NCI-H2029 treated with DMSO at 0.1 percent for 48 hours (cell line): ENCODE measurements at regions not wholly inside any gene's neighbourhood (a gene's known extent, or its start where the extent isn't known, plus 50 kb on each side); places are given as distances from the start of the nearest gene placed in this dataset.

Experiments used
- DNase-seq: peaks from one replicate; lab custom pipeline; 2025; lab: John Stamatoyannopoulos, UW

DNA sequence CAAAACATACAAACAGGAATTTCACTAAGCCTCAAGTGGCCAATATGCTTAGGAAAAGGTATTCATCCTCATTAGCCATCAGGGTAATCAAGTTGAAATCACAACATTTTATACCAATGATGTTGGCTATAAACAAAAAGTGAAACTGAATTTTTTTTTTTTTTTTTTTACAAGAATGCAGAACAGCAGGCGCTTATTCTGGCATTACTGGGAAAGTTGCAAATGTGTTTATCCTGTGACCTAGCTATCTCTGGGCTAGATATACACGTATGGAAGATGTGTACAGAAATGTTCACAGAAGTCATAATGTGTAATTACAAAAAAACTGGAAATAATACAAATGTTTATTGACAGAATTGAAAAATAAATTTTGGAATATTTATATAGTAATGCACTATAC lies 1430.4 kb upstream of the TENM3 start:
- no peak for DNase-seq

DNA sequence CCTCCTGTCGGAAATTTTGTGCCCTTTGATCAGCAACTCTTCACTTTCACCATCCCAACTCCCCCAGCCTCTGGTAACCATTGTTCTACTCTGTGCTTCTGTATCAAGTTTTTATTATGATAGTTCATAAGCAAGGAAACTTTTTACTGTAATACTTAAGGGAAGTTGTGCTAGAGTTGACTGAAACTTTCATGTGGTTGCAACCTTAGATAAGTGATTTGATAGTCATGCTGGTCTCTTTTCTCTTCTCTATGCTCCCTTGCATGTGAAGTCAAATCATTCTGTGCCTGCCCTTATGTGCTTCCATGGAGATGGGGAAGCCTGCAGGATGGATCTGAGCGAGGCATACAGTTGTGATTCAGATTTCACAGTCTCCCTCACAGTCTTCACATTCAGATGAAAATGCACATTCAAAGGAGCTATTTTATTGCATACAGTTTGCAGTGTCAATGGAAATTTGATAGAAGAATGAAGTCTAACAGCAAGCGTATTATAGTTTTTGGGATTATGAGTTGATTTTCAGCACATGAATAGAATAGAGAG lies 1428.3 kb upstream of the TENM3 start:
- no peak for DNase-seq

DNA sequence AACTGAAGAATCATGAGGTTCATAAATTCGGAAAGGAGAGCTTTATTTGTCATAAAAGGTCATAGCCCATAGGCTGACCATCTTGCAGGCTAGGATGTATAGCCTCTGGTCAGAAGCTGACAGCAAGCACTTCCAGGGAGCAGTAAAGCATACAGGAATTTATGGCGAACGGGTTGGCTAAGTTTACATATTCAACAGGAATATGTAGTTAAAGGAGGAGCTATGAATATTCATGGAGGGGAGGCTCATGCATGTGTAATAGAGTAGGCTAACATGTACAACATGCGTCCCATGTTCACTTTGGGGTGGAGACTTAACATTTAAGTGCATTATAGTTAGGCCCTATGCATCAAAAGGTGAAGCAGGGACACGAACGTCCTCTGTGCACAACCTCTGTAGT lies 1425.7 kb upstream of the TENM3 start:
- no peak for DNase-seq

DNA sequence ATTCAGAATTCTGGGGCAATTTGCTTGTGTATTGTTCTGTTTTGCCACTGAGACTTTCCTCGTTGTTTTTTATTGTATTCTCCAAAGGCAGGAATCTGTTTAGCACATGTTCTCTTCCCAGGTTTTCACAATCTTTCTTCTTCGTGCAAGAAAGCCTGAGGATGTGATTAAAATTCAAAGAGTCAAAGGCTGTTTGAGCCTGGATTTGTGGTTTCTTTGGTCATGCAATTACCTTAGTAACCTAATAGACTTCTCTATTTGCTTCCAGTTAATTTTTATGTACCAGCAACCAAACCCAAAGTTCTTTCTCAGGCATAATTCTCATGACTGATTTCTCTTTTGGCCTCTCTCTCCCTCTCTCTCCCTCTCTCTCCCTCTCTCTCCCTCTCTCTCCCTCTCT lies 1420.1 kb upstream of the TENM3 start:
- DNase-seq, result no peak

DNA sequence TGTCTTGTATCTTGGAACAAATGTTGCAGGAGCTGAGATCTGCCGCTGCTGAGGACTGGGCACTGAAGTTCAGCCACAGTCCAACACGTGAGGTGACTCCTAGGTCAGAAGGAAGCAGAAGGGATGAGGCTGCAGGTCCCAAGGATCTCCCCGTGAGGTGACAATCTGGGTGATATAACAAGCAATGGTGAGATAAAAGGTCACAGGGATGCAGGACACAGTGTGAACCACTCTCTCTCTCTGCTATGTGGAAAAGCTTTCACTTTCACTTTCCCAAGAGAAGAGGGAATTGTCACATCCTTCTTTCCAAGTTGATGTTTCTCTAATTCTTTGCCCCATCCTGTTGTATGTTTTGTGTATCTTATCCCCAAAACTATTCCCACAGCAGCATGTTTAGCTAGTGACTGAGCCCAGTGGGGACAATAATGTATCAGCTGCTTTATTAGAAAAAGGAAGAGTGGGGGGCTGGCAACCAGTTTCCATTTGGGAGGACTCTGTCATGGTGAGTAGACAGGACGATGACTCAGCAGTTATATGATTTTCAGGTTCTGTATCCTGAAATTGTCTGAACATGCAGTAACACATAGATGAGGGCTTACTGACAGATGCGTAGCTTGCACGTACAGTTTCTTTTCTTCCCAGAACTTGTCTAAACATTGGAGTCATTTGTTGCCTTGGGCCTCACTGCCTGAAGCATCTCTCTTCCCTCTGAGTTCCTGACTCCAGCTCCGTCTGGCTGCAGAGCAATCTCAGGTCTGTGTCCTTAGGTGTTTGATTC lies 1415.8 kb upstream of the TENM3 start:
- DNase-seq, result peak; percentile 3

DNA sequence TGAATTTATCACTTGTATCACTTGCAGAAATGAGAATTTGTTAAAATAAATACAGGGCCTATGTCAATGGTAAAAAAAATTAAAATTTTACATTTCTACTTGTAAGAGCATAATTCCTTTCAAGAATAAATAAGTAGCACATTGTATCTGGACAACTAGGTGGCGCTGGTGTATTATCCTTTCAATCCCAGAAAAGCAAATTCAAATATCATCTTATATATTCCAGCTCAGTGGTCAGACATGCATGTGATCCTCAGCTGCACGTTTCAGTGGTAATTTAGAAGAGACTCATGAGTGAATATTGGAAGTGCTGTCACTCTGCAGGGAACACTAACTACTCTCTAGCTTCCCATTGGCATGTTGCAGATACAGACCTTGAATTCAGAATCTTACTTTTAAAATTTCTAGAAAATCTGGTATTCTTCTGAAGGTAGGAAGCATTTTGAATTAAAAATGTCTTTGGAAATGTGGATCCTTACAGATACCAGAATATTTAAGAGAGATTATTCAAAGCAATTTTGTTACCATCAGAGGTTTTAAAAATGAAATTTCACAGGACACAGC lies 1414.7 kb upstream of the TENM3 start:
- peak; percentile 15 for DNase-seq

DNA sequence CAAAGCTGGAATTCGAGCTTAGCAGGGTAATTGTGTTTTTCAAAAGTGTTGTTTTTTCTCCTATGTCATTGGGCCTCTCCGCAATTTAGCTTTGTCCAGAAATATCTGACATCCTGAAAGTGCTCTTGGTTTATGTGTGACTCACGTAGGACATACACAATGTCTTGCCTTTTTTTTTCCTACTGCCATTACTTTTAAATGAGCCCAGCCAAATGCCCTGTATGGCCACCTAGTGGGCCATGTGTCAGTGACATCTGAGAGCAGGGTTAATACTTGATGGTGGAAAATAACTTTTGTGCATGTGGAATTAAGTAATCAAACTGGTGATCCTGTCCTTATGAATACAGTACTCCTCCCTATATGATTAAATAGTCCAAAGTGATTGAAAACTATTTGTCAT lies 1411.1 kb upstream of the TENM3 start:
- DNase-seq, result no peak

DNA sequence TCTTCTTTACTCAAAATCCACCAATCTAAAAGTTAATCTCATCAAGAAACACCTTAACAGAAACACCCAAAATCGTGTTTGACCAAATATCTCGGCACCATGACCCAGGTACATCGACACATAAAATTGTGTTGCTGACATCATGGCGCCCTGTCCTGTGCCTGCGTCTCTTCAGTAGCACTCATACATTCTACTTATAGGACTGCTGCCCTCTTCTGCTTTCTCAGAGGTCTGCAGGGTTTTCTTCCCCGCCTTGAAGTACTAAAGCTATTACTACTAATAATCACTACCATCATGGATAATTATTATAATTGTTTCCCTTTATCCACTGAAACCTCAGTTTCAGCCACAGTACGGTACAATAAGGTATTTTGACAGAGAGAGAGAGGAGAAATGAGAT lies 1403.1 kb upstream of the TENM3 start:
- DNase-seq, result no peak

DNA sequence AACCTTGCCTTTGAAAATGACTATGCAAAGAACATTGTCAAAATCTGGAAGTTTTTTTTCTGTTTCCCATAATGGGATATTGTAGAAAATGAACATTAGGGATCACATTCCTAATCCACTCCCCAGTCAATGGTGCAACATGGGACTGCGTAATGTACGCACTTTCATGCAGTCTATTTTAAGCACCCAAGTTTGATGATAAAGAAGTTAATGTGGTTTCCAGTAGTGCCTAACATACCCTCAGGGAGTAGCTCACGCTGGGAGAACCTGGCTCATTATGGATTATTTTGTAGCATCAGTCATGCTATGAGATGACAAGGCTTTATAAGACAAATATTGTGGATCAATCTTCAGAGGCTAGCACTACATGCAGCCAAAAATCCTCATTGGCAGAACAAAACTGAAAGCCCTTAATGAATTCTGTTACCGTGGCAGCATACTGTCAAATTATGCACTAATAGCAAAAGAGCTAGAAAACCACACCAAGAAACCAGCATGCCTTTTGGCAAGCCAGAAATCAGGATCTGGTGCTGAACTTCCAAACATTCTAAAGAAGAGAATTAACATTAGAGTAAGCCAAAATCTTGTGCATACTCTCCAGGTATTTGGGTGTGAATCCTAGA lies 1392.8 kb upstream of the TENM3 start:
- DNase-seq, result no peak

DNA sequence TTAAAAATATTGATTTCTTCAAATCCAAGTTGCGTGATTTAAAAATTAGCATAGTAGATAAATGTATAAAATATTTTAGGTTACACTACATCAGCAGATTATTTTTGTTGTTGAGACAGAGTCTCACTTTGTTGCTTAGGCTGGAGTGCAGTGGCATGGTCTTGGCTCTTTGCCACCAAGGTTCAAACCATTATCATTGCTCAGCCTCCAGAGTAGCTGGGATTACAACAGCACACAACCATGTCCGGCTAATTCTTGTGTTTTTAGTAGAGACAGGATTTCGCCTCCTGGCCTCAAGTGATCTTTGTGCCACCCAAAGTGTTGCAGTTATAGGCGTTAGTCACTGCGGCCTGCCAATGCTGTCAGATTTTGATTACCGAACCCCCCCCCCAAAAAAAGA lies 1390.5 kb upstream of the TENM3 start:
- no peak for DNase-seq

DNA sequence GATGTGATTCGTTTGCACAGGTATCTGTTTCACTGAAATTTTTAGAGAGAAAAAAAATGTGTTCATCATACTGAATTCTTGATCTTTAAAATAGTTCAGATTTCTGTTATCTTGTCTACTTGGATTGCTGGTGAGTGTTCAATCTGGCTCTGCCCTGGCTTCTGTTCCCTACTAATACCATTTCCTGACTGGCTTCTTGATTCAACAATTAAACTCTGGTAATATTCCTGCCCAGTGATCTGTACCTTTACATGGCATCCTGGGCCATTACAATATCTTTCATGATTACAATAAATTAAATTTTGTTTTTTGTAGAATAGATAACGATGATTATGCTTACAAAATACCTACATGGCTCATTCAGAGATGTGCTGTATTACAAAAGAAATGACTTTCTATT lies 1388.0 kb upstream of the TENM3 start:
- no peak for DNase-seq

DNA sequence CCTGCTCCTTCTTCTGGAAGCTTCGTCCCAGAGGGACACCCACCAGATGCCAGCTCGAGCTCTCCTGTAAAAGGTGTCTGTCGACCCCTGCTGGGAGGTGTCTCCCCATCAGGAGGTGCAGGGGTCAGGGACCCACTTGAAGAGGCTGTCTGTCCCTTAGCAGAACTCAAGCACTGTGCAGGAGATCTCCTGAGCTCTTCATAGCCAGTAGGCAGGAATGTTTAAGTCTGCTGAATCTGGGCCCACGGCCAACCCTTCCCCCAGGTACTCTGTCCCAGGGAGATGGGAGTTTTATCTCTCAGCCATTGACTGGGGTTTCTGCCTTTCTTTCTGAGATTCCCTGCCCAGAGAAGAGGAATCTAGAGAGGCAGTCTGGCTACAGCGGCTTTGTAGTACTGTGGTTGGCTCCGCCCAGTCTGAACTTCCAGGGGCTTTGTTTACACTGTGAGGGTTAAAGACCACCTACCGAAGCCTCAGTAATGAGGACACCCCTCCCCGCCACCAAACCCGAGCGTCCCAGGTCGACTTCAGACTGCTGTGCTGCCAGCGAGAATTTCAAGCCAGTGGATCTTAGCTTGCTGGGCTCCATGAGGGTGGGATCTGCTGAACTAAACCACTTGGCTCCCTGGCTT lies 1383.0 kb upstream of the TENM3 start:
- DNase-seq, result no peak

DNA sequence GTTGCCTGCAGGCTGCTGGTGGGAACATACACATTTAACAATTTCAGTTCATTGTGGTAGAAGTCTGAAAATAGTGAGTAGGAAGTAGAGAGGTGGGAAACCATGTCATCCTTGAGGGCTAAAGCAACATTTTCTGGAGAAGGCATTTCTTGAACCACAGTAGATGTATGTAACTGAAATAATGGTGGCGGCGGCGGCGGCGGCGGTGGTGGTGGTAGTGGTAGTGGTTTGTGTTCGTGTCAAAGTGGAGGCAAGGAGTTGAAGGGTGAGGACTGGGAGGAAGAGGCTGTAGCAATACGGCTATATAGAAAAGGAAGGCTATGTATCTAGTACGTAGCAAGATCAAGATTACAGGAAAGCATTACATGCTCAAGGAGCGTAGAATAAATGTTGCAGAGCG lies 1381.6 kb upstream of the TENM3 start:
- no peak for DNase-seq

DNA sequence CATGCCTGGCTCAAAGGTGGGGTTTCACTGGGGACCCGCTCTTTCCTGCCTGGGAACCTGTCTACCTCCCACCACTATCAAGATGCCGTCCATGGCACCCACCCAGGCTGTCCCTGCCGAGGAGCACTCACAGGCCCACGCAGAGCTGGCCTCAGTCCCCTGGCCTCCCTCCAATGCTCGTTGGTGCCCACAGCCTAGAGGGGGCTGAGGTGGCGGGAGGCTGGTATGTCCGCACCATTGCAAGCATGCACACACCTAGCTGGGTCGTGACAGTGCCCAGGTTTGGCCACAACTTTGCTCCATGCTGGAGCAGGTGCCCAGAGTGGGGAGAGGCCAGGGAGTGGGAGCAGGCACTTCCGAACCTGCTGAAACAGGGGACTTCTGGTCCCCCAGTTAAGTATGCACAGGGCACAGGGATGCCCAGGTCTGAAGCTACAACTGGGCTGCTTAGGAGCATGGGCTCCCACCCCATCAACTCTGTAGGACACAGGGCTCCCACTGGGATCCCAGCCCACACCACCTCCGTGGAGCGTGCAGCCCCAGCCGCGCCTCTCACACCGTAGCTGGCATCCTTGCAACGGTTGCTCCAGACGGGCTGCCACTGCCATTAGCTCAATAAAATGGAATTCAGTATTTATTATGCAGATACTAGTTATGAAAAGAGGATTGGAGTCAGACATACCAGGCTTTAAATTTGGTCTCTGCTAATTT lies 1376.1 kb upstream of the TENM3 start:
- DNase-seq, result no peak

DNA sequence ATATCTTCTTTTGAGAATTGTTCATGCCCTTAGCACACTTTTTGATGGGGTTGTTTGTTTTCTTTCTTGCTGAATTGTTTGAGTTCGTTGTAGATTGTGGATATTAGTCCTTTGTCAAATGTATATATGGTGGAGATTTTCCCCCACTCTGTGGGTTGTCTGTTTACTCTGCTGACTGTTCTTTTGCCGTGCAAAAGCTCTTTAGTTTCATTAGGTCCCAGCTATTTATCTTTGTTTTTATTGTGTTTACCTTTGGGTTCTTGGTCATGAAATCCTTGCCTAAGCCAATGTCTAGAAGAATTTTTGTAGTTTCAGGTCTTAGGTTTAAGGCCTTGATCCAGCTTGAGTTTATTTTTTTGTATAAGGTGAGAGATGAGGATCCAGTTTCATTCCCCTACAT lies 1372.6 kb upstream of the TENM3 start:
- DNase-seq, result no peak

DNA sequence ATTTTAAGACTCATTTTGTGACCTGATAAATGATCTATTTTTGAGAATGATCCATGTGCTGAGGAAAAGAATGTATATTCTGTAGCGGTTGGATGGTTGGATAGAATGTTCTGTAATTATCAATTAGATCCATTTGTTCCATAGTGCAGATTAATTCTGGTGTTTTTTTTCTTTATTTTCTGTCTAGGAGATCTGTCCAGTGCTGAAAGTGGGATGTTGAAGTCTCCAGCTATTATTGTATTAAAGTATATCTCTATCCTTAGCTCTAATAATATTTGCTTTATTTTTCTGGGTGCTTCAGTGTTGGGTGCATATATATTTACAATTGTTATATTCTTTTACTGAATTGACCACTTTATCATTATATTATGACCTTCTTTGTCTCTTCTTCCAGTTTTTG lies 1344.9 kb upstream of the TENM3 start:
- no peak for DNase-seq

DNA sequence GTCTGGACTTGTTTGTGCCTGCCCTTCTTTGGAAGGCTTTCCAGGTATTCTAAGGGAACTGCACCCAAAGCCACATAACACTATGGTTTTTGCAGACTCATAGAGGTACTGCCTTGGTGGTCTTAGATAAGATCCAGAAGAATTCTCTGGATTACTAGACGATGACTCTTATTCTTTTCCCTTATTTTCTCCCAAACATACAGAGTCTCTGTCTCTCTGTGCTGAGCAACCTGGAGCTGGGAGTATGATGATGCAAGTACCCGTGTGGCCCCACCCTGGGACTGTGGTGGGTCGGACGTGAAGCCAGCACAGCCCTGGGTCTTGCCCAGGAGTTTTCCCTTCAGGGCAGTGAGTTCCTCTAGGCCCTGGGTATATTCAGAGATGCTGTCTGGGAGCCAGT lies 1342.4 kb upstream of the TENM3 start:
- no peak for DNase-seq

DNA sequence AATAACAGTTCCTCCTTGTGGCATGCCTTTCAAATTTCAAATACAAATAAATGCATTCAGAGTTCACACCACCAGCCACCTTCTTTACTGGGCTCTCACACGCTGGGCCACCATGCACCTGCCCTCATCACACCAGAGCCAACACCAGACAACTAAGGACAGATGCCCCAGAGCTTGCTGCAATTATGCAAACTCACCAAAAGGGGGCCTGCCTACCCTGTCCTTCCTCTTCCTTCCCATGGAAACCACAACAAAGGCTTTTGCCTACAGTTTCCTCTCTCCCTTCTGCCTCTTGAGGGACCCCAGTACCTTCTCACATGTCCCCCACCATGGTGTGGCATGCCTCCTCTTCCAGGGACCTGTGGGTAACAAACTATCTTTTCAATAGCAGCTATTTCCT lies 1333.9 kb upstream of the TENM3 start:
- no peak for DNase-seq

DNA sequence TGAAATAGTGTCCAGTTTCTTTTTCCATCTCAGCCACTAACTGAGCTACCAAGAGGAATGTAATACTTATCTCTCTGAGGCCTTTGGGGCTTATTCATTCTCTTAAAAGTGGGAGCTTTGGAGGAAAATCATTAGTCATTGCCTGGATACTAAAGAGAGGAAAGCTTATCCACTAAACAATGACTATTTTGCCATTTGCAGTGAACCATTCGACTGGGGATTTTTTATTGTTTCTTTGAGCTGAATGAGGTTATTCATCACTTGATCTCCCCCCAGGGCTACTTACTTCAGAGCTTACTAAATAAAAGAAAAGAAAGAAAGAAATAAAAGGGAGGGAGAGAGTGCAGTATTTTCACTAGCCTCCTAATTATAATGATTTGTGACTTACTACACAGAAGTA lies 1329.5 kb upstream of the TENM3 start:
- DNase-seq, result no peak

DNA sequence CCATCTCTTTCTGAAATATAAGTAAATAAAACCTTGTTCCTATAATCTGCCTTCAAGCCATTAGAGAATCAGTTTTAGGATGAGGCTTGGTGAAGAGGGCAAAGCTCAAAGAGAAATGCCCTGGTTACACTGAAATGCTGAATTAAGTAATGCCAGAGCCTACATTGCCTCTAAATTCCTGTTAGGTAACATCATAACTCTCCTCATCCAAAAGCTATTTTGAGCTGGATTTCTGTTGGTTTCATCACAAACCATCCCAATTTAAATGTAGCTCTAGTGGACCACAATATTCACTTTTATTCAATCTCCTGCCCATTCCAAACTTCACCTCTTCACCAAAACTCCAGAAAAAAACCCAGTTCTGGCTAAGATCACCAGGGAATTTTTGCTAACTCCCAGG lies 1319.7 kb upstream of the TENM3 start:
- no peak for DNase-seq

DNA sequence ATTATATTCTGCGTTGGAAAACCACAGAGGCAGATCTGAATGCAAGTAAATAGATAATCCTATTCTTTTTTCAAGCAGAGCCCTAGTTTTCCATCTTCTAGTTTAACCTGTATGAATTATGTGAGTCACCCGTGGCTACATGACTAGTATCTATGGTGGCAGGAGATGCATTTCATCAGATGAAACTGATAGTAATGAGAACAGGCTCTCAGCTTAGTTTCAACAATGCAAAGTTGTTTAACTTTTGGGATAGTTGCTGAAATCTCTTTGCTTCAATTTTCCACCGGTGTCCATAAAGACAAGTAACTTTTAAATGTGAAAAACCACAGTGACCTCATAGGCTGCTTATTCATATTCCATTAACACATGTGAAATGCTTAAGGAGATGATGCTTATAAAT lies 1317.4 kb upstream of the TENM3 start:
- DNase-seq, result no peak

DNA sequence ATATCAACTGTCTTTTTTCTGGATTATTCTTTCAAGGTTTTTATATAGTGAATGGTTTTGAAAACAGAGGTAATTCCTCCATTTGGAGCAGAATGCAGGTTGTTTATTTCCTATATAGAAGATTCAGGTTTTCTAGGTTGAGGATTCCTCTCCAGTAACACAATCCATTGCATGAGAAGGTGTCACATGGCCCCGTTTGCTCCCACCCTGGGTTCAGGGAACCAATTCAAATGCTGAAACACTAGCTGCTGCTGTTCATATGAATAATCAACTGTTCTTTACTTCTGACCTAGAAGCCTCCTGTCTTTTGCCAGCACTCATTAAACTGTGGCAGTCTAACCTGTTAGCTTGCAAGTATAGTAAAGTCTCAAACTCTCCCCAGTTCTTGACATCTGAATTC lies 1316.9 kb upstream of the TENM3 start:
- no peak for DNase-seq
